Right lobe of liver (tissue), 6 donors: ENCODE measurements at regions not wholly inside any gene's neighbourhood (a gene's known extent, or its start where the extent isn't known, plus 50 kb on each side); places are given as distances from the start of the nearest gene placed in this dataset.

Source experiments
- ATAC-seq, 4 donors: fragments of 200-7000 bp; cut with Tn5 transposase; one replicate each; pipeline ENCODE4 v1.9.1; 2020; ENCODE audit warnings: mild to moderate bottlenecking in 4 of 4, moderate library complexity in 4 of 4
- DNase-seq, 3 donors: peaks; one replicate each; pipeline ENCODE4 v3.0.0-alpha.2; 2020
- H3K27ac ChIP-seq, 3 donors: fragments of 200-600 bp; one replicate each; pipeline ENCODE4 v1.8.0; 2022
- H3K27me3 ChIP-seq, 2 donors: fragments of 200-600 bp; one replicate each; pipeline ENCODE4 v1.8.0; 2022
- H3K36me3 ChIP-seq, 4 donors: fragments of 200-600 bp; sonication (generic) in 1 of 4; one replicate each; pipeline versions ENCODE4 v1.5.1 to v1.8.0; 2017 to 2022; ENCODE audit warnings: control low read depth in 1 of 4
- H3K4me1 ChIP-seq, 4 donors: fragments of 200-600 bp; sonication (generic) in 1 of 4; one replicate each; pipeline versions ENCODE4 v1.5.1 to v1.8.0; 2017 to 2022; ENCODE audit warnings: control low read depth in 1 of 4
- H3K4me3 ChIP-seq, 3 donors: fragments of 200-600 bp; one replicate each; pipeline ENCODE4 v1.8.0; 2022
- H3K9me3 ChIP-seq, 4 donors: fragments of 200-600 bp; sonication (generic) in 1 of 4; one replicate each; pipeline versions ENCODE4 v1.5.1 to v1.8.0; 2017 to 2022; ENCODE audit warnings: control low read depth in 1 of 4
- CTCF ChIP-seq, 4 donors: fragments of 200-600 bp in 3 of 4; fragments of 450-650 bp in 1 of 4; IDR thresholded peaks; one replicate each; pipeline versions ENCODE4 v1.5.1 to v1.8.0; 2016 to 2022; ENCODE audit warnings: antibody characterized with exemption in 4 of 4, mild to moderate bottlenecking in 2 of 4
- POLR2A ChIP-seq: fragments of 450-650 bp; IDR thresholded peaks from one replicate; pipeline ENCODE4 v1.6.1; 2017; ENCODE audit warnings: antibody characterized with exemption, mild to moderate bottlenecking
- WGBS: methylation state at CpG from one replicate; pipeline ENCODE4 v1.1.6; 2018; ENCODE audit warnings: low coverage, low lambda C conversion rate; ENCODE audit not compliant: insufficient coverage; ENCODE audit errors: missing lambda C conversion rate; 5-methylcytosine and 5-hydroxymethylcytosine counted together
- intact Hi-C, 2 donors: fragments of 100-400 bp; cut with DNase I; formaldehyde crosslinking; loops; one replicate each; pipeline versions ENCODE4 v1.11.2 to v1.14.1; 2022
- donor health status: DM: no; HTN: yes; CAD: no.
- donor health status: DM: no; HTN: no; CAD: no.
- donor health status: DM: no; HTN: no; CAD: no.
- donor health status: DM: no; HTN: yes; CAD: no.
- donor health status: DM: no; HTN: yes; CAD: no.

DNA sequence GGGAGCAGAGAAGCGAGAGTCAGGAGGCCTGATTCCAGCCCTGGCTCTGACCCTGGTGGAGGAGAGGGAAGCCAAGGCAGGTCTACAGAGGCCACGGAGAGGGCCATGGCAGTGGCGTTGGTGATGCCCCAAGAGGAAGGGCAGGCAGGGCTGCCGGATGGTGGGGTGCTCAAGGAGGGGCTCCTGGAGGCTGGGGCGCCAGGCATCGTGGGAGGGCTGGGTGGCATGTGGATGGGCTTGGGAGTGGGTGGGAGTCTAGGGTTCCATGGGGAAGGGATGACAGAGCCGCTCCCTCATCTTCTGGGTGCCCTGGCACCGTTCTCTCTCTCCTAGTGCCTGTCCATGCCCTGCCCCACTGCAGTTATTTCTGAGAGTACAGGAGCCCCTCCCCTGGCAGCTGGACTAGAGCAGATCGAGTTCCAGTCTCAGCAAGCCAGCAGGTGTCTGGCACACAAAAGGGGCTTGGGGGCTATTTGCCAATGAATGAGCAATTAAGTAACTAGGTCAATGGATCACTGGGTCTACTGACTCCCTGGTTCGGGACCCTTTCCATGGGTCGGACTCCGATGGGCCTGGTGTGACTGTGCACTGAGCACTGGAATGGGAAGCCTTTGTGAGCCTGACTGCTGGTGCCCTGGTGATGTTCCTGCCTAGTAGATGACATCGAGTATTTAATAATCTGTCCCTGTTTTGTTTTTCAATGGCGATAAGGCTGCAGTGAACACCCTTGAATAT is 570.0 kb downstream of the TBC1D22A start:
- Histone ChIP-seq H3K27ac (no peak overlapping the region), H3K4me1 (no peaks in the 10 kb centered on the region), H3K9me3 (no peaks in the 10 kb centered on the region), H3K27me3 (no peaks in the 10 kb centered on the region), H3K36me3 (no peaks in the 10 kb centered on the region), H3K4me3 (no peak overlapping the region)
- TF ChIP-seq CTCF (IDR thresholded peaks at IDR 0.05) (no peak), POLR2A (no peak)
- no peak for DNase-seq
- intact Hi-C loops = no loop called here
- 70% methylated on average over 9 of the region's 14 CpGs for WGBS
- ATAC-seq = no peak

- intact Hi-C loops = no loop called here
- Histone ChIP-seq H3K27ac (no peak overlapping the region), H3K4me1 (no peaks in the 10 kb centered on the region), H3K9me3 (no peaks in the 10 kb centered on the region), H3K36me3 (no peaks in the 10 kb centered on the region), H3K4me3 (no peak overlapping the region), H3K27me3 (no peaks in the 10 kb centered on the region)
- DNase-seq (no peak), ATAC-seq (no peak)
- TF ChIP-seq POLR2A = no peak
- TF ChIP-seq CTCF (IDR thresholded peaks at IDR 0.05) = no peak
- 74% methylated on average over 5 of the region's 8 CpGs for WGBS
Measured at GRCh38 chr22:47331750-47332149, 569.3 kb downstream of the TBC1D22A start.

GRCh38 chr22:47329727-47330650 is 567.5 kb downstream of the TBC1D22A start:
- WGBS = 50% methylated on average over 13 of the region's 18 CpGs
- no peak for ATAC-seq

More at GRCh38 chr22:47329727-47330650, 567.5 kb downstream of the TBC1D22A start:
- H3K27ac ChIP-seq = no peak overlapping the region
- no peaks in the 10 kb centered on the region for H3K27me3 ChIP-seq
- intact Hi-C loops = no loop called here
- no peaks in the 10 kb centered on the region for H3K36me3 ChIP-seq
- DNase-seq = no peak
- no peaks in the 10 kb centered on the region for H3K9me3 ChIP-seq
- no peaks in the 10 kb centered on the region for H3K4me1 ChIP-seq
- no peak for TF ChIP-seq POLR2A
- TF ChIP-seq CTCF (IDR thresholded peaks at IDR 0.05) = no peak
- no peak overlapping the region for H3K4me3 ChIP-seq
